GM23338 (cell line): ENCODE measurements at regions not wholly inside any gene's neighbourhood (a gene's known extent, or its start where the extent isn't known, plus 50 kb on each side); places are given as distances from the start of the nearest gene placed in this dataset.

ENCODE experiments used
- CREB1 ChIP-seq: fragments of 250-450 bp; sonication (Bioruptor Pico); IDR thresholded peaks from 2 replicates; pipeline ENCODE4 v1.5.0; 2020; ENCODE audit warnings: low read depth, mild to moderate bottlenecking, moderate library complexity
- EZH2 ChIP-seq: fragments of 200-600 bp; sonication (generic); IDR thresholded peaks from one replicate; pipeline ENCODE4 v1.8.0; 2017; ENCODE audit warnings: antibody characterized with exemption, mild to moderate bottlenecking, low read depth; ENCODE audit not compliant: unreplicated experiment
- EZH2phosphoT487 ChIP-seq: fragments of 200-600 bp; sonication (generic); IDR thresholded peaks from one replicate; pipeline ENCODE4 v1.8.1; 2018; ENCODE audit warnings: antibody characterized with exemption; ENCODE audit not compliant: unreplicated experiment
- POLR2AphosphoS5 ChIP-seq: IDR thresholded peaks from 2 replicates; pipeline ENCODE4 v1.6.1; 2016; ENCODE audit warnings: antibody characterized with exemption, low read depth
- REST ChIP-seq: IDR thresholded peaks from one replicate; pipeline ENCODE4 v1.6.1; 2018; ENCODE audit warnings: antibody characterized with exemption; ENCODE audit not compliant: unreplicated experiment
- TF ChIP-seq, protein P1 (sequence below), 2 experiments: fragments of 200-600 bp in 1 of 2; sonication (generic) in 1 of 2; conservative IDR thresholded peaks; 2 replicates each; pipeline versions ENCODE4 v1.5.1 to v1.6.1; 2016 to 2017; ENCODE audit warnings: antibody characterized with exemption in 2 of 2, low read depth in 2 of 2, mild to moderate bottlenecking in 2 of 2, moderate library complexity in 1 of 2
- TF ChIP-seq, protein P2 (sequence below): IDR thresholded peaks from 2 replicates; pipeline ENCODE4 v1.6.1; 2016; ENCODE audit warnings: antibody characterized with exemption

DNA sequence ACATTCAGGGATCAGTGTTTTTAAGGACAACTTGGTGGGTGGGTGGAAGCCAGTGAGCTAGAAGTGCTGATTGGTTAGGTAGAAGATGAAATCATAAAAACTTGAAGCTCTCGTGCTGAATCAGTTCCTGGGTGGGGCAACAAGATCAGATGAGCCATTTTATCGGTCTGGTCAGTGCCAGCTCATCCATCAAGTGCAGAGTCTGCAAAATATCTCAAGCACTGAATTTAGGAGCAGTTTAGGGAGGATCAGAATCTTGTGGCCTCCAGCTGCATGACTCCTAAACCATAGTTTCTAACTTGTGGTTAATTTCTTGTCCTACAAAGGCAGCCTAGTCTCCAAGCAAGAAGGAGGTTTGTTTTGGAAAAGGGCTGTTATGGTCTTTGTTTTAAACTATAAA lies 166.4 kb downstream of the FAM170A start:
- TF ChIP-seq EZH2 = no peak
- TF ChIP-seq, protein P1, sequence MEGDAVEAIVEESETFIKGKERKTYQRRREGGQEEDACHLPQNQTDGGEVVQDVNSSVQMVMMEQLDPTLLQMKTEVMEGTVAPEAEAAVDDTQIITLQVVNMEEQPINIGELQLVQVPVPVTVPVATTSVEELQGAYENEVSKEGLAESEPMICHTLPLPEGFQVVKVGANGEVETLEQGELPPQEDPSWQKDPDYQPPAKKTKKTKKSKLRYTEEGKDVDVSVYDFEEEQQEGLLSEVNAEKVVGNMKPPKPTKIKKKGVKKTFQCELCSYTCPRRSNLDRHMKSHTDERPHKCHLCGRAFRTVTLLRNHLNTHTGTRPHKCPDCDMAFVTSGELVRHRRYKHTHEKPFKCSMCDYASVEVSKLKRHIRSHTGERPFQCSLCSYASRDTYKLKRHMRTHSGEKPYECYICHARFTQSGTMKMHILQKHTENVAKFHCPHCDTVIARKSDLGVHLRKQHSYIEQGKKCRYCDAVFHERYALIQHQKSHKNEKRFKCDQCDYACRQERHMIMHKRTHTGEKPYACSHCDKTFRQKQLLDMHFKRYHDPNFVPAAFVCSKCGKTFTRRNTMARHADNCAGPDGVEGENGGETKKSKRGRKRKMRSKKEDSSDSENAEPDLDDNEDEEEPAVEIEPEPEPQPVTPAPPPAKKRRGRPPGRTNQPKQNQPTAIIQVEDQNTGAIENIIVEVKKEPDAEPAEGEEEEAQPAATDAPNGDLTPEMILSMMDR (conservative IDR thresholded peaks at IDR 0.05; ENCODE audit: low read depth in 2 of 2) = no peak
- TF ChIP-seq POLR2AphosphoS5 = no peak
- no peak for TF ChIP-seq EZH2phosphoT487
- TF ChIP-seq, protein P2, sequence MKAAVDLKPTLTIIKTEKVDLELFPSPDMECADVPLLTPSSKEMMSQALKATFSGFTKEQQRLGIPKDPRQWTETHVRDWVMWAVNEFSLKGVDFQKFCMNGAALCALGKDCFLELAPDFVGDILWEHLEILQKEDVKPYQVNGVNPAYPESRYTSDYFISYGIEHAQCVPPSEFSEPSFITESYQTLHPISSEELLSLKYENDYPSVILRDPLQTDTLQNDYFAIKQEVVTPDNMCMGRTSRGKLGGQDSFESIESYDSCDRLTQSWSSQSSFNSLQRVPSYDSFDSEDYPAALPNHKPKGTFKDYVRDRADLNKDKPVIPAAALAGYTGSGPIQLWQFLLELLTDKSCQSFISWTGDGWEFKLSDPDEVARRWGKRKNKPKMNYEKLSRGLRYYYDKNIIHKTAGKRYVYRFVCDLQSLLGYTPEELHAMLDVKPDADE = no peak
- TF ChIP-seq REST = no peak
- TF ChIP-seq CREB1 (CRISPR knock-in tag) = no peak
